IMR-90 (cell line): ENCODE measurements at regions not wholly inside any gene's neighbourhood (a gene's known extent, or its start where the extent isn't known, plus 50 kb on each side); places are given as distances from the start of the nearest gene placed in this dataset.
"Not testable (repeated sequence)": the region's sequence is repeated elsewhere in the genome, so short reads cannot be mapped to it uniquely, and the experiment has no call there.

ENCODE experiments used
- ATAC-seq: fragments of 200-7000 bp; cut with Tn5 transposase; 2 replicates; pipeline ENCODE4 v1.9.1; 2020; ENCODE audit warnings: low read depth, mild to moderate bottlenecking, moderate library complexity
- BruUV-seq: library from RNA; stranded (reverse); fragments of 400-500 nt; replicated peaks from 2 replicates; lab custom pipeline; 2021; lab: Mats Ljungman, UMichigan
- CTCF ChIA-PET: fragments of 300-600 bp; formaldehyde crosslinking; extraction: SDS; loops from one replicate; lab custom pipeline; 2021; ENCODE audit warnings: antibody characterized with exemption; lab: Yijun Ruan, JAX
- POLR2A ChIA-PET: fragments of 300-600 bp; sonication (Branson Sonifier 250); formaldehyde crosslinking; loops from one replicate; lab custom pipeline; 2022; ENCODE audit warnings: antibody characterized with exemption; ENCODE audit not compliant: unreplicated experiment; lab: Charles Lee
- DNase-seq: peaks from one replicate; pipeline ENCODE4 v3.0.0; 2013
- H2AFZ ChIP-seq: replicated peaks from 2 replicates; pipeline ENCODE3; 2013; ENCODE audit warnings: low read length, mild to moderate bottlenecking; ENCODE audit not compliant: poor library complexity
- H2AK5ac ChIP-seq: 2 replicates; pipeline ENCODE4 v1.6.1; 2013; ENCODE audit warnings: low read depth, low read length, inconsistent platforms
- H2AK9ac ChIP-seq: replicated peaks from 2 replicates; pipeline ENCODE3; 2013; ENCODE audit warnings: mild to moderate bottlenecking, low read depth, low read length, moderate library complexity; ENCODE audit not compliant: poor library complexity
- H2BK120ac ChIP-seq: 2 replicates; pipeline ENCODE4 v1.6.1; 2013; ENCODE audit warnings: low read depth, low read length, inconsistent platforms
- H2BK15ac ChIP-seq: 3 replicates; pipeline ENCODE4 v1.6.1; 2013; ENCODE audit warnings: low read depth, low read length, inconsistent platforms
- H2BK20ac ChIP-seq: 2 replicates; pipeline ENCODE4 v1.6.1; 2013; ENCODE audit warnings: low read depth, mild to moderate bottlenecking, inconsistent platforms, low read length, moderate library complexity
- H2BK5ac ChIP-seq: 2 replicates; pipeline ENCODE4 v1.6.1; 2013; ENCODE audit warnings: mild to moderate bottlenecking, low read depth, low read length, inconsistent platforms; ENCODE audit not compliant: poor library complexity, severe bottlenecking
- H3K14ac ChIP-seq: replicated peaks from 2 replicates; pipeline ENCODE4 v1.6.1; 2013; ENCODE audit warnings: low read depth, low read length, inconsistent platforms
- H3K18ac ChIP-seq: 2 replicates; pipeline ENCODE4 v1.6.1; 2013; ENCODE audit warnings: low read depth, low read length, control low read depth
- H3K23ac ChIP-seq: 2 replicates; pipeline ENCODE4 v1.6.1; 2013; ENCODE audit warnings: low read depth, low read length, inconsistent platforms
- H3K27ac ChIP-seq: 2 replicates; pipeline ENCODE4 v1.5.1; 2013; ENCODE audit warnings: mild to moderate bottlenecking, control low read depth, low read length; ENCODE audit not compliant: insufficient read depth
- H3K27me3 ChIP-seq: 2 replicates; pipeline ENCODE4 v1.6.1; 2013; ENCODE audit warnings: low read length; ENCODE audit not compliant: control insufficient read depth, insufficient read depth
- H3K36me3 ChIP-seq: 2 replicates; pipeline ENCODE4 v1.6.1; 2013; ENCODE audit warnings: low read length, mixed read lengths; ENCODE audit not compliant: control insufficient read depth, insufficient read depth
- H3K4ac ChIP-seq: 2 replicates; pipeline ENCODE4 v1.6.1; 2013; ENCODE audit warnings: low read depth, low read length, inconsistent platforms
- H3K4me1 ChIP-seq: 2 replicates; pipeline ENCODE4 v1.6.1; 2013; ENCODE audit warnings: low read length, mixed read lengths; ENCODE audit not compliant: control insufficient read depth, insufficient read depth
- H3K4me2 ChIP-seq: 2 replicates; pipeline ENCODE4 v1.6.1; 2013; ENCODE audit warnings: low read depth, mild to moderate bottlenecking, control low read depth, low read length, moderate library complexity
- H3K4me3 ChIP-seq: 2 replicates; pipeline ENCODE4 v1.5.1; 2013; ENCODE audit warnings: low read depth, mild to moderate bottlenecking, control low read depth, low read length, moderate library complexity; ENCODE audit not compliant: insufficient read depth
- H3K56ac ChIP-seq: 2 replicates; pipeline ENCODE4 v1.6.1; 2013; ENCODE audit warnings: low read length, inconsistent platforms; ENCODE audit not compliant: insufficient read depth; ENCODE audit errors: extremely low read depth
- H3K79me1 ChIP-seq, 2 experiments: 2 replicates each; pipeline ENCODE4 v1.6.1; 2013; ENCODE audit warnings: low read length in 2 of 2, inconsistent platforms in 1 of 2, low read depth in 1 of 2
- H3K9ac ChIP-seq: 2 replicates; pipeline ENCODE4 v1.6.1; 2013; ENCODE audit warnings: low read depth, low read length, control low read depth
- H3K9me1 ChIP-seq: 2 replicates; pipeline ENCODE4 v1.6.1; 2013; ENCODE audit warnings: low read length, inconsistent platforms; ENCODE audit not compliant: insufficient read depth
- H3K9me3 ChIP-seq: 2 replicates; pipeline ENCODE4 v1.6.1; 2013; ENCODE audit warnings: low read length; ENCODE audit not compliant: control insufficient read depth, insufficient read depth
- H4K20me1 ChIP-seq: 2 replicates; pipeline ENCODE4 v1.6.1; 2013; ENCODE audit warnings: low read length, inconsistent platforms; ENCODE audit not compliant: insufficient read depth
- H4K5ac ChIP-seq: 2 replicates; pipeline ENCODE4 v1.6.1; 2013; ENCODE audit warnings: mild to moderate bottlenecking, low read depth, low read length, control low read depth
- H4K8ac ChIP-seq, 2 experiments: 2 replicates each; pipeline ENCODE4 v1.6.1; 2013; ENCODE audit warnings: low read depth in 2 of 2, low read length in 2 of 2, control low read depth in 1 of 2, inconsistent platforms in 1 of 2
- H4K91ac ChIP-seq: 2 replicates; pipeline ENCODE4 v1.6.1; 2013; ENCODE audit warnings: low read depth, low read length, inconsistent platforms; ENCODE audit not compliant: insufficient read depth
- ELK1 ChIP-seq: fragments of 150-350 bp; IDR thresholded peaks from 2 replicates; pipeline ENCODE4 v1.6.1; 2016; ENCODE audit warnings: low read depth, mild to moderate bottlenecking, low read length, moderate library complexity, borderline replicate concordance
- MAFK ChIP-seq: IDR thresholded peaks from 2 replicates; pipeline ENCODE4 v1.6.1; 2012; ENCODE audit warnings: low read depth, low read length, improper control_type of control experiment
- NFE2L2 ChIP-seq: fragments of 150-350 bp; IDR thresholded peaks from 2 replicates; pipeline ENCODE4 v1.6.1; 2016; ENCODE audit warnings: low read depth, mild to moderate bottlenecking, low read length
- RAD21 ChIP-seq: IDR thresholded peaks from 2 replicates; pipeline ENCODE4 v1.6.1; 2012; ENCODE audit warnings: low read length, improper control_type of control experiment
- RCOR1 ChIP-seq: IDR thresholded peaks from 2 replicates; pipeline ENCODE4 v1.6.1; 2012; ENCODE audit warnings: mild to moderate bottlenecking, low read length, improper control_type of control experiment; ENCODE audit not compliant: insufficient replicate concordance
- WGBS, 2 experiments: methylation state at CpG; one replicate each; pipeline versions ENCODE4 v1.1.5 to v1.1.7; 2013; ENCODE audit warnings: missing lambda C conversion rate in 2 of 2; ENCODE audit not compliant: insufficient read length in 1 of 2; ENCODE audit errors: extremely low coverage in 2 of 2; 5-methylcytosine and 5-hydroxymethylcytosine counted together
- dilution Hi-C: fragments of 300-500 bp; cut with HindIII; formaldehyde crosslinking; loops from one replicate; pipeline ENCODE4 v1.14.3; 2018; ENCODE audit warnings: low sequenced_read_pairs; ENCODE audit not compliant: unreplicated experiment
- in situ Hi-C: fragments of 300-500 bp; cut with MboI; formaldehyde crosslinking; loops from 3 replicates; pipeline ENCODE4 v1.14.3; 2019; ENCODE audit warnings: low sequenced_read_pairs, inconsistent platforms, mixed read lengths
- intact Hi-C: fragments of 100-400 bp; cut with micrococcal nuclease; formaldehyde crosslinking; loops from 2 replicates; pipeline ENCODE4 v1.10.0; 2022

- POLR2A ChIA-PET = no interaction called here
- TF ChIP-seq RAD21 (no peak), ELK1 (no peak), NFE2L2 (no peak), MAFK (no peak), RCOR1 (no peak)
- Histone ChIP-seq H3K4me2 (no peak overlapping the region), H3K27ac (no peak overlapping the region), H4K20me1 (no peaks in the 10 kb centered on the region), H2BK5ac (no peak overlapping the region), H3K23ac (no peak overlapping the region), H4K91ac (no peak overlapping the region), H4K8ac (no peak overlapping the region), H3K9ac (no peak overlapping the region), H3K4me3 (no peak overlapping the region), H3K56ac (no peak overlapping the region), H3K9me1 (no peaks in the 10 kb centered on the region), H3K27me3 (no peaks in the 10 kb centered on the region), H4K5ac (no peak overlapping the region), H3K18ac (no peak overlapping the region), H3K36me3 (no peaks in the 10 kb centered on the region), H2BK120ac (no peak overlapping the region), H2BK15ac (no peak overlapping the region), H2AK9ac (no peak overlapping the region), H3K79me1 (no peaks in the 10 kb centered on the region), H3K9me3 (no peaks in the 10 kb centered on the region), H3K4ac (no peak overlapping the region), H2AK5ac (no peak overlapping the region), H2AFZ (no peak overlapping the region), H2BK20ac (no peak overlapping the region), H3K4me1 (no peaks in the 10 kb centered on the region), H3K14ac (no peak overlapping the region)
- no peak for DNase-seq
- intact Hi-C loops = no loop called here
- WGBS, 2 experiments = no CpG with 5 or more reads among the region's 1 CpG
- CTCF ChIA-PET = no interaction called here
- ATAC-seq = no peak
- dilution Hi-C loops = no loop called here
- BruUV-seq = no TSS peak
- in situ Hi-C loops = no loop called here
These were observed 440.5 kb upstream of the CBLB start for GRCh38 chr3:106309274-106309673.

GRCh38 chr3:106309798-106310197, 441.0 kb upstream of the CBLB start:
- H4K8ac ChIP-seq, H3K4me2 ChIP-seq, H3K9me3 ChIP-seq, in situ Hi-C loops, H3K4me1 ChIP-seq, POLR2A ChIA-PET, intact Hi-C loops, H3K4me3 ChIP-seq, H2AK9ac ChIP-seq, H3K27ac ChIP-seq, DNase-seq, H3K79me1 ChIP-seq, H2BK20ac ChIP-seq, H2AK5ac ChIP-seq, CTCF ChIA-PET, H3K4ac ChIP-seq, H2BK5ac ChIP-seq, H2AFZ ChIP-seq, H3K23ac ChIP-seq, H4K20me1 ChIP-seq, H3K14ac ChIP-seq, BruUV-seq, H3K56ac ChIP-seq, ATAC-seq, H3K36me3 ChIP-seq, H3K9me1 ChIP-seq, H3K9ac ChIP-seq, H4K5ac ChIP-seq, H3K18ac ChIP-seq, dilution Hi-C loops, H3K27me3 ChIP-seq, H2BK120ac ChIP-seq, H2BK15ac ChIP-seq, H4K91ac ChIP-seq: not testable (repeated sequence)
- no CpG with 5 or more reads among the region's 4 CpGs for WGBS, 2 experiments
